ENCODE measurements at regions not wholly inside any gene's neighbourhood (a gene's known extent, or its start where the extent isn't known, plus 50 kb on each side); places are given as distances from the start of the nearest gene placed in this dataset.
"Not testable (repeated sequence)": the region's sequence is repeated elsewhere in the genome, so short reads cannot be mapped to it uniquely, and the experiment has no call there.

GRCh38 chr5:2352101-2352861 is 399.2 kb downstream of the IRX2 start:
- Histone ChIP-seq H3K4me1 (no peaks in the 10 kb centered on the region), H3K27me3 (no peaks in the 10 kb centered on the region), H3K27ac (no peak overlapping the region), H3K4me3 (no peak overlapping the region), H3K9ac (ENCODE audit: low read depth in 2 of 2, low read length in 2 of 2) (no peak overlapping the region), H3K36me3 (no peaks in the 10 kb centered on the region), H3K9me3 (no peaks in the 10 kb centered on the region)
- intact Hi-C loops (cut with DNase I): no loop called here
- TF ChIP-seq CTCF (IDR thresholded peaks at IDR 0.05): no peak
- no peak for DNase-seq

GRCh38 chr5:2349768-2350167 is 401.7 kb downstream of the IRX2 start:
- H3K4me3 ChIP-seq; H3K36me3 ChIP-seq; DNase-seq; intact Hi-C loops (cut with DNase I); H3K9ac ChIP-seq (ENCODE audit: low read depth in 2 of 2, low read length in 2 of 2); H3K4me1 ChIP-seq; H3K9me3 ChIP-seq; H3K27me3 ChIP-seq; H3K27ac ChIP-seq: not testable (repeated sequence)

GRCh38 chr5:2338686-2339085 is 412.8 kb downstream of the IRX2 start:
- H3K27me3 ChIP-seq: no peaks in the 10 kb centered on the region
- H3K4me3 ChIP-seq: no peak overlapping the region
- no peaks in the 10 kb centered on the region for H3K4me1 ChIP-seq
- no peaks in the 10 kb centered on the region for H3K36me3 ChIP-seq
- no peaks in the 10 kb centered on the region for H3K9me3 ChIP-seq
- H3K9ac ChIP-seq (ENCODE audit: low read depth in 2 of 2, low read length in 2 of 2): no peak overlapping the region
- H3K27ac ChIP-seq: no peak overlapping the region
- TF ChIP-seq CTCF (IDR thresholded peaks at IDR 0.05): no peak
- DNase-seq: no peak
- intact Hi-C loops (cut with DNase I): no loop called here

- intact Hi-C loops (cut with DNase I): no loop called here
- no peak for TF ChIP-seq CTCF (IDR thresholded peaks at IDR 0.05)
Measured at GRCh38 chr5:2335733-2336515, 415.6 kb downstream of the IRX2 start.

GRCh38 chr5:2335125-2335732 is 416.2 kb downstream of the IRX2 start:
- Histone ChIP-seq H3K27me3 (no peaks in the 10 kb centered on the region), H3K4me3 (no peak overlapping the region), H3K9me3 (no peaks in the 10 kb centered on the region), H3K4me1 (no peaks in the 10 kb centered on the region), H3K36me3 (no peaks in the 10 kb centered on the region), H3K27ac (no peak overlapping the region), H3K9ac (ENCODE audit: low read depth in 2 of 2, low read length in 2 of 2) (no peak overlapping the region)
- intact Hi-C loops (cut with DNase I): no loop called here
- no peak for TF ChIP-seq CTCF (IDR thresholded peaks at IDR 0.05)
- DNase-seq: no peak

More at GRCh38 chr5:2335733-2336515, 415.6 kb downstream of the IRX2 start:
- Histone ChIP-seq H3K9me3 (no peaks in the 10 kb centered on the region), H3K4me3 (no peak overlapping the region), H3K9ac (ENCODE audit: low read depth in 2 of 2, low read length in 2 of 2) (no peak overlapping the region), H3K36me3 (no peaks in the 10 kb centered on the region), H3K27ac (no peak overlapping the region), H3K4me1 (no peaks in the 10 kb centered on the region), H3K27me3 (no peaks in the 10 kb centered on the region)
- no peak for DNase-seq

Data from colonic mucosa (tissue), 4 donors.